ENCODE measurements at regions not wholly inside any gene's neighbourhood (a gene's known extent, or its start where the extent isn't known, plus 50 kb on each side); places are given as distances from the start of the nearest gene placed in this dataset.

DNA sequence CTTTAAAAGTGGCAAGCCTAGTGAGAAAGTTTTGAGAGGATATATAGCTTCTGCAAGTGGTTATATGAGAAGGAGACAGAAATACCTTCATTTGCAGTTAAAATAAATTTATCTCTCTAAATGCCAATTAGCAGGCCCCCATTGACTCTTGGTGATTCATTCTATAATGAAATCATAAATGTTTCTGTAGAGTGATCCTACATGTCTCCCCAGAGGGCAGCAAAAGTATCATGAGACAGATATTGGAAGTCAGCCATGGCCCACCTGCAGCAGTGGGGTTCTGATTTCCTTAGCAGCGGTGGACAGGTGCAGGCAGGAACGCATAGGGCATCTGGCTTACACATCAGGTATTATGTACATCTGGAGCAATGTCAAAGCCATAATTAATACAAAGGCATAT lies 385.4 kb upstream of the SLC10A2 start:
- Histone ChIP-seq H3K27me3 (replicated peaks; ENCODE audit: control insufficient read depth, insufficient read depth, low read length) (no peaks in the 10 kb centered on the region), H3K36me3 (ENCODE audit: control insufficient read depth, insufficient read depth, low read length) (no peaks in the 10 kb centered on the region), H3K4me3 (replicated peaks; ENCODE audit: low read depth, low read length) (no peak overlapping the region)
- TF ChIP-seq CTCF (IDR thresholded peaks at IDR 0.05; ENCODE audit: insufficient read depth, low read length, poor library complexity, severe bottlenecking): no peak
- no peak for DNase-seq (ENCODE audit: extremely low read depth, insufficient read length)

DNA sequence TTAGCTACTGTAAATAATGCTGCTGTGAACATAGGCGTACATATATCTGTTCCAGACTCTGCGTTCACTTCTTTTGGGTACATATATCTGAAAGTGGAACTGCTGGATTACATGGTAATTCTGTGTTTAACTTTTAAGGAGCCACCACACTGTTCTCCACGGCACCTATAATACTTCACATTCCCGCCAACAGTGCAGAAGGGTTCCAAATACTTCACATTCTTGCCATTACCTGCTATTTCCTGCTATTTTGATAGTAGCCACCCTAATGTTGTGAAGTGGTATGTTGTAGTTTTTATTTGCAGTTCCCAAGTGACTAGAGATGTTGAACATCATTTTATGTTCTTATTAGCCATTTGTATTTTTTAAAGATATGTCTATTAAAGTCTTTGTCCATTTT lies 377.4 kb upstream of the SLC10A2 start:
- H3K36me3 ChIP-seq (ENCODE audit: control insufficient read depth, insufficient read depth, low read length): no peaks in the 10 kb centered on the region
- no peaks in the 10 kb centered on the region for H3K27me3 ChIP-seq (replicated peaks; ENCODE audit: control insufficient read depth, insufficient read depth, low read length)
- TF ChIP-seq CTCF (IDR thresholded peaks at IDR 0.05; ENCODE audit: insufficient read depth, low read length, poor library complexity, severe bottlenecking): no peak
- H3K4me3 ChIP-seq (replicated peaks; ENCODE audit: low read depth, low read length): no peak overlapping the region
- no peak for DNase-seq (ENCODE audit: extremely low read depth, insufficient read length)

DNA sequence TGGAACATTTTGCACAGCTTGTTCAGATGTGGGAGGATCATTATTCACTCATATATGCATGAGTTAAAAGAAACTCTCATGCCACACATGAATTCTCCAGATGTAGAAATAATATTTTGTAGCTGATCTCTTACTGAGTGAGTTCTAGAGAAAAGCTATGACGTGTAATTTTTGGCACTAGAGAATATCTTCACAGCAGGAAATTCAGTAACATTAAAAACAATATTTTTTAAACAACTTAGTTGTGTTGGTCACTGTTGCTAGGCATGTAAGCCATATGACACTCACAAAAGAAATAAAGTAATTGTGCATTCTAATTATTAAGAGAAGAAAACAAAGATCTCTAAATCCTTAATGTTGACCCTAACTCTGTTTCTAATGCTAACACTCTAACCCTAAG lies 371.4 kb upstream of the SLC10A2 start:
- TF ChIP-seq CTCF (IDR thresholded peaks at IDR 0.05; ENCODE audit: insufficient read depth, low read length, poor library complexity, severe bottlenecking): no peak
- DNase-seq (ENCODE audit: extremely low read depth, insufficient read length): no peak
- Histone ChIP-seq H3K4me3 (replicated peaks; ENCODE audit: low read depth, low read length) (no peak overlapping the region), H3K27me3 (replicated peaks; ENCODE audit: control insufficient read depth, insufficient read depth, low read length) (no peaks in the 10 kb centered on the region), H3K36me3 (ENCODE audit: control insufficient read depth, insufficient read depth, low read length) (no peaks in the 10 kb centered on the region)

- H3K36me3 ChIP-seq (ENCODE audit: control insufficient read depth, insufficient read depth, low read length): no peaks in the 10 kb centered on the region
- H3K27me3 ChIP-seq (replicated peaks; ENCODE audit: control insufficient read depth, insufficient read depth, low read length): no peaks in the 10 kb centered on the region
- no peak overlapping the region for H3K4me3 ChIP-seq (replicated peaks; ENCODE audit: low read depth, low read length)
- DNase-seq (ENCODE audit: extremely low read depth, insufficient read length): no peak
- TF ChIP-seq CTCF (IDR thresholded peaks at IDR 0.05; ENCODE audit: insufficient read depth, low read length, poor library complexity, severe bottlenecking): no peak
These were observed 369.9 kb upstream of the SLC10A2 start for GRCh38 chr13:103436057-103436654.

GRCh38 chr13:103431856-103432255 lies 365.6 kb upstream of the SLC10A2 start:
- H3K27me3 ChIP-seq (replicated peaks; ENCODE audit: control insufficient read depth, insufficient read depth, low read length): no peaks in the 10 kb centered on the region
- no peaks in the 10 kb centered on the region for H3K36me3 ChIP-seq (ENCODE audit: control insufficient read depth, insufficient read depth, low read length)
- DNase-seq (ENCODE audit: extremely low read depth, insufficient read length): no peak
- no peak for TF ChIP-seq CTCF (IDR thresholded peaks at IDR 0.05; ENCODE audit: insufficient read depth, low read length, poor library complexity, severe bottlenecking)
- no peak overlapping the region for H3K4me3 ChIP-seq (replicated peaks; ENCODE audit: low read depth, low read length)

- no peak for TF ChIP-seq CTCF (IDR thresholded peaks at IDR 0.05; ENCODE audit: insufficient read depth, low read length, poor library complexity, severe bottlenecking)
- H3K4me3 ChIP-seq (replicated peaks; ENCODE audit: low read depth, low read length): no peak overlapping the region
- no peaks in the 10 kb centered on the region for H3K27me3 ChIP-seq (replicated peaks; ENCODE audit: control insufficient read depth, insufficient read depth, low read length)
- no peaks in the 10 kb centered on the region for H3K36me3 ChIP-seq (ENCODE audit: control insufficient read depth, insufficient read depth, low read length)
- DNase-seq (ENCODE audit: extremely low read depth, insufficient read length): no peak
These were observed 364.2 kb upstream of the SLC10A2 start for GRCh38 chr13:103430368-103430767.
